ENCODE measurements at regions not wholly inside any gene's neighbourhood (a gene's known extent, or its start where the extent isn't known, plus 50 kb on each side); places are given as distances from the start of the nearest gene placed in this dataset.

DNA sequence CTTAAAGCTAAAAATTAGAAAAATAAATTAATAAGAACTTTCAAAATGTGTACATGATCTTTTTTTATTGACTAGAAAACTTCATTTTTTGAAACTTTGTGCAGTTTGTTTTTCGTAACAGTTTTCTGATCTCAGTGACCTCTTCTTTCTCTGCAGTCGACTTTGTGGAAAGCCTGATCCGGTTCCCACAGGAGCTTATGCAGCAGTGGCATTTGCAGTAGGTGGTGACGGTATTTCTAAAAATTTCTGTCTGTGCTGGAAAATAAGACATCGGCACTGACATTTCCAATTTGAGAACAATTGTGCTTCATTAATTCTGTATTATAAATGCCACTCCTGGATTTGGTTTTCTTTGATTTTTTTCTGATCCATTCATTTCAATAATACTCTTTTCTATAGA is 68.8 kb downstream of the CLDN17 start:
- no peak for DNase-seq
- Histone ChIP-seq H3K9me3 (ENCODE audit: control insufficient read depth, low read length) (no peaks in the 10 kb centered on the region), H3K4me3 (ENCODE audit: low read length) (no peak overlapping the region), H3K36me3 (ENCODE audit: control insufficient read depth, insufficient read depth, low read length) (no peaks in the 10 kb centered on the region), H3K9ac (ENCODE audit: extremely low read depth, low read length, poor library complexity, severe bottlenecking) (no peak overlapping the region), H3K4me1 (ENCODE audit: control insufficient read depth, insufficient read depth, low read length) (no peaks in the 10 kb centered on the region), H3K27me3 (ENCODE audit: control insufficient read depth, insufficient read depth, low read length, poor library complexity, severe bottlenecking) (no peaks in the 10 kb centered on the region), H3K27ac (ENCODE audit: low read depth, low read length) (no peak overlapping the region)
- Mint-ChIP-seq H3K27ac (no peak overlapping the region), H3K9me3 (no peaks in the 10 kb centered on the region), H3K27me3 (ENCODE audit: insufficient read depth) (no peaks in the 10 kb centered on the region), H3K4me3 (no peak overlapping the region), H3K4me1 (peaks cover under 1% of the 10 kb centered on the region), H3K36me3 (ENCODE audit: low read depth) (no peaks in the 10 kb centered on the region)
- 89 to 96% methylated on average over 5 of the region's 5 CpGs for WGBS, 2 experiments (ENCODE audit: insufficient coverage in 1 of 2, insufficient read length in 1 of 2)
- TF ChIP-seq, protein P1, sequence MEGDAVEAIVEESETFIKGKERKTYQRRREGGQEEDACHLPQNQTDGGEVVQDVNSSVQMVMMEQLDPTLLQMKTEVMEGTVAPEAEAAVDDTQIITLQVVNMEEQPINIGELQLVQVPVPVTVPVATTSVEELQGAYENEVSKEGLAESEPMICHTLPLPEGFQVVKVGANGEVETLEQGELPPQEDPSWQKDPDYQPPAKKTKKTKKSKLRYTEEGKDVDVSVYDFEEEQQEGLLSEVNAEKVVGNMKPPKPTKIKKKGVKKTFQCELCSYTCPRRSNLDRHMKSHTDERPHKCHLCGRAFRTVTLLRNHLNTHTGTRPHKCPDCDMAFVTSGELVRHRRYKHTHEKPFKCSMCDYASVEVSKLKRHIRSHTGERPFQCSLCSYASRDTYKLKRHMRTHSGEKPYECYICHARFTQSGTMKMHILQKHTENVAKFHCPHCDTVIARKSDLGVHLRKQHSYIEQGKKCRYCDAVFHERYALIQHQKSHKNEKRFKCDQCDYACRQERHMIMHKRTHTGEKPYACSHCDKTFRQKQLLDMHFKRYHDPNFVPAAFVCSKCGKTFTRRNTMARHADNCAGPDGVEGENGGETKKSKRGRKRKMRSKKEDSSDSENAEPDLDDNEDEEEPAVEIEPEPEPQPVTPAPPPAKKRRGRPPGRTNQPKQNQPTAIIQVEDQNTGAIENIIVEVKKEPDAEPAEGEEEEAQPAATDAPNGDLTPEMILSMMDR (conservative IDR thresholded peaks at IDR 0.05), result no peak

DNA sequence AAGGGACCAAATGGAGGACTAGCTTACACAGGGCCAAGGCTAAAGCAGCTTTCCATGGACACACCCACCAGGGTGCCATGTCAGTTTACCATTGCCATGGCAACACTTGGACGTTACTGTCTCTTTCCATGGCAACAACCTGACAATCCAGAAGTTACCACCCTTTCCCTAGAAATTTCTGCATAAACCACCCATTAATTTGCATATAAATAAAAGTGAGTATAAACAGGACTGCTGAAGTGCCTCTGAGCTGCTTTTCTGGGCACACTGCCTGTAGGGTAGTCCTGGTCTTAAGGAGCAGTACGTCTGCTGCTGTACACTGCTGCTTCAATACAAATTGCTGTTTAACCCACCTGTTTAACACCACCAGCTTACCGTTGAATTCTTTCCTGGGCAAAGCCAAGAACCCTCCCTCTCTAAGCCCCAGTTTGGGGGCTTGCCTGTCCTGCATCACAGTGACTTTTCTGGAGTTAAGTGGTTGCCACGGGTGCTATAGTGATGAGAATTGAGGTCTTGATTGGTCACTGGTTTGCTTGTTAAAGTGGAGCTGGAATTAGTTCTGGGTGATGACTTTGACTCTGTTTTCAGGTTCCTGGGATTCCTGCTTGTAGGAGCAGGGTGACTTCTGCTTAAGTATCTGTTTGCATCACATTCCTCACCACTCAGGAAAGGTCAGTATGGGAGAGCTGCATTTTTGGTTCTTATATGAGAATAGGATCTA is 83.2 kb downstream of the CLDN17 start:
- TF ChIP-seq, protein P1 (conservative IDR thresholded peaks at IDR 0.05), result no peak
- no peaks in the 10 kb centered on the region for H3K36me3 Mint-ChIP-seq (ENCODE audit: low read depth)
- Histone ChIP-seq H3K27me3 (ENCODE audit: control insufficient read depth, insufficient read depth, low read length, poor library complexity, severe bottlenecking) (no peaks in the 10 kb centered on the region), H3K9ac (ENCODE audit: extremely low read depth, low read length, poor library complexity, severe bottlenecking) (no peak overlapping the region), H3K4me1 (ENCODE audit: control insufficient read depth, insufficient read depth, low read length) (no peaks in the 10 kb centered on the region), H3K27ac (ENCODE audit: low read depth, low read length) (peak overlapping the region; percentile 80), H3K4me3 (ENCODE audit: low read length) (no peak overlapping the region), H3K9me3 (ENCODE audit: control insufficient read depth, low read length) (no peaks in the 10 kb centered on the region), H3K36me3 (ENCODE audit: control insufficient read depth, insufficient read depth, low read length) (no peaks in the 10 kb centered on the region)
- peak overlapping the region; percentile 9 for H3K27ac Mint-ChIP-seq
- H3K4me3 Mint-ChIP-seq, result no peak overlapping the region
- H3K27me3 Mint-ChIP-seq (ENCODE audit: insufficient read depth), result no peaks in the 10 kb centered on the region
- no peaks in the 10 kb centered on the region for H3K9me3 Mint-ChIP-seq
- H3K4me1 Mint-ChIP-seq, result peaks cover 5% of the 10 kb centered on the region
- 30 to 54% methylated on average over 3 to 4 of the region's 4 CpGs for WGBS, 2 experiments (ENCODE audit: insufficient coverage in 1 of 2, insufficient read length in 1 of 2)
- peak; percentile 85 for DNase-seq

DNA sequence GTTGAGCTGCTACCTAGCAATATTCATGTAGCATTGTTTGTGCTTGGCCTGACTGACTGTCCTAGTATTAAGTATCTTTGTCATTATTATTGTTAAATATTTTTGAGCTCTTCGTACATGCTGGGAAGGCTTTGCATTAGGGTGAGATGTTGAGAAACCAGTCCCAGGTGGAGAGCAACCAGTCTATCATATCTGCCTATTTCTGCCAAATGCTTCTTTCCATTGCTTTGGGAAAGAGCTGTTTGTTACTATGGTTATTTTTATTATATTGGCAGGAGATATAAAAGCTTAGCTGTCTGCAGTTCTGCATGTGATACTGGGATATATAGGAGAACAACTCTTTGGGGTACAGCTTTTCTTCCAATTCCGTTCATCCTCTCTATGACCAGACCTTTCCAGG is 85.1 kb downstream of the CLDN17 start:
- DNase-seq, result no peak
- Histone ChIP-seq H3K4me3 (ENCODE audit: low read length) (no peak overlapping the region), H3K9me3 (ENCODE audit: control insufficient read depth, low read length) (no peaks in the 10 kb centered on the region), H3K36me3 (ENCODE audit: control insufficient read depth, insufficient read depth, low read length) (no peaks in the 10 kb centered on the region), H3K27ac (ENCODE audit: low read depth, low read length) (no peak overlapping the region), H3K27me3 (ENCODE audit: control insufficient read depth, insufficient read depth, low read length, poor library complexity, severe bottlenecking) (no peaks in the 10 kb centered on the region), H3K4me1 (ENCODE audit: control insufficient read depth, insufficient read depth, low read length) (no peaks in the 10 kb centered on the region), H3K9ac (ENCODE audit: extremely low read depth, low read length, poor library complexity, severe bottlenecking) (no peak overlapping the region)
- no peak overlapping the region for H3K4me3 Mint-ChIP-seq
- no peaks in the 10 kb centered on the region for H3K27me3 Mint-ChIP-seq (ENCODE audit: insufficient read depth)
- TF ChIP-seq, protein P1 (conservative IDR thresholded peaks at IDR 0.05), result no peak
- H3K36me3 Mint-ChIP-seq (ENCODE audit: low read depth), result no peaks in the 10 kb centered on the region
- H3K4me1 Mint-ChIP-seq, result peaks cover 5% of the 10 kb centered on the region
- no peak overlapping the region for H3K27ac Mint-ChIP-seq
- H3K9me3 Mint-ChIP-seq, result peaks cover 5% of the 10 kb centered on the region
- WGBS, 2 experiments (ENCODE audit: insufficient coverage in 1 of 2, insufficient read length in 1 of 2), result 83 to 86% methylated on average over 1 to 2 of the region's 2 CpGs

All from endodermal cell (in vitro differentiated cells).